IMR-90 (cell line): ENCODE measurements at regions not wholly inside any gene's neighbourhood (a gene's known extent, or its start where the extent isn't known, plus 50 kb on each side); places are given as distances from the start of the nearest gene placed in this dataset.

ENCODE experiments used
- BHLHE40 ChIP-seq: fragments of 150-350 bp; IDR thresholded peaks from 2 replicates; pipeline ENCODE4 v1.6.1; 2016; ENCODE audit warnings: mild to moderate bottlenecking, low read depth, low read length
- CEBPB ChIP-seq: IDR thresholded peaks from 2 replicates; pipeline ENCODE4 v1.6.1; 2012; ENCODE audit warnings: low read depth, low read length, improper control_type of control experiment
- FOS ChIP-seq: fragments of 150-350 bp; IDR thresholded peaks from 2 replicates; pipeline ENCODE4 v1.6.1; 2016; ENCODE audit warnings: low read depth, low read length
- MAFK ChIP-seq: IDR thresholded peaks from 2 replicates; pipeline ENCODE4 v1.6.1; 2012; ENCODE audit warnings: low read depth, low read length, improper control_type of control experiment
- MAZ ChIP-seq: IDR thresholded peaks from 2 replicates; pipeline ENCODE4 v1.6.1; 2012; ENCODE audit warnings: low read depth, mild to moderate bottlenecking, low read length, improper control_type of control experiment, moderate library complexity, borderline replicate concordance
- MXI1 ChIP-seq: IDR thresholded peaks from 2 replicates; pipeline ENCODE4 v1.6.1; 2012; ENCODE audit warnings: low read depth, mild to moderate bottlenecking, low read length, moderate library complexity, borderline replicate concordance
- NFE2L2 ChIP-seq: fragments of 150-350 bp; IDR thresholded peaks from 2 replicates; pipeline ENCODE4 v1.6.1; 2016; ENCODE audit warnings: low read depth, mild to moderate bottlenecking, low read length
- POLR2A ChIP-seq: IDR thresholded peaks from 2 replicates; pipeline ENCODE4 v1.6.1; 2012; ENCODE audit warnings: mild to moderate bottlenecking, low read depth, low read length
- RAD21 ChIP-seq: IDR thresholded peaks from 2 replicates; pipeline ENCODE4 v1.6.1; 2012; ENCODE audit warnings: low read length, improper control_type of control experiment
- RCOR1 ChIP-seq: IDR thresholded peaks from 2 replicates; pipeline ENCODE4 v1.6.1; 2012; ENCODE audit warnings: mild to moderate bottlenecking, low read length, improper control_type of control experiment; ENCODE audit not compliant: insufficient replicate concordance
- RFX5 ChIP-seq: IDR thresholded peaks from 2 replicates; pipeline ENCODE4 v1.8.0; 2012; ENCODE audit warnings: low read depth, mild to moderate bottlenecking, low read length, moderate library complexity
- TF ChIP-seq, protein P1 (sequence below): conservative IDR thresholded peaks from 2 replicates; pipeline ENCODE4 v1.5.1; 2012; ENCODE audit warnings: mild to moderate bottlenecking, low read depth, low read length, improper control_type of control experiment
- TF ChIP-seq, protein P2 (sequence below): fragments of 150-350 bp; IDR thresholded peaks from 2 replicates; pipeline ENCODE4 v1.6.1; 2017; ENCODE audit warnings: mild to moderate bottlenecking, antibody characterized with exemption, low read length, low read depth

DNA sequence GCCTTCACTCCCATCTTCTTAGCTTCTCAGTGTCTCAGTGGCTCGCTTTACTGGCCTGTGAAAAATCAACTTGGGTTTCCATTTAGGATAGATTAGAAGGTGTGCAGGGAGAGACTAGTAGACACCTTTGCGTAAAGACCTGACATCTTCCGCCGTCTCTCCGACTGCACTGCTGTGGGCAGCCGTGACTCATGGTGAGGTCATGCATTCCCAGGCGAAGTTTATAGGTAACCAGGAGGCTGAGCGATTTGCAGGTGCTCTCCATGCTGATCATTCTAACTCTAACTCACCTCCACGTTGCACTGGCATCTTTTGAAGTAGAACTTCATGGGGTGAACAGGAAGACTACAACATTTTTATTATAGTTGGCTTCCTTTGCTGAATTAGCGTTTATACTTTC lies 68.0 kb upstream of the ZNF438 start:
- TF ChIP-seq RFX5 (no peak), MAFK (no peak), RAD21 (no peak), CEBPB (no peak), POLR2A (no peak), RCOR1 (no peak), MXI1 (no peak), BHLHE40 (no peak), MAZ (no peak), FOS (peak; percentile 31; the same call in 1 of the 2 replicates), NFE2L2 (no peak)
- TF ChIP-seq, protein P1, sequence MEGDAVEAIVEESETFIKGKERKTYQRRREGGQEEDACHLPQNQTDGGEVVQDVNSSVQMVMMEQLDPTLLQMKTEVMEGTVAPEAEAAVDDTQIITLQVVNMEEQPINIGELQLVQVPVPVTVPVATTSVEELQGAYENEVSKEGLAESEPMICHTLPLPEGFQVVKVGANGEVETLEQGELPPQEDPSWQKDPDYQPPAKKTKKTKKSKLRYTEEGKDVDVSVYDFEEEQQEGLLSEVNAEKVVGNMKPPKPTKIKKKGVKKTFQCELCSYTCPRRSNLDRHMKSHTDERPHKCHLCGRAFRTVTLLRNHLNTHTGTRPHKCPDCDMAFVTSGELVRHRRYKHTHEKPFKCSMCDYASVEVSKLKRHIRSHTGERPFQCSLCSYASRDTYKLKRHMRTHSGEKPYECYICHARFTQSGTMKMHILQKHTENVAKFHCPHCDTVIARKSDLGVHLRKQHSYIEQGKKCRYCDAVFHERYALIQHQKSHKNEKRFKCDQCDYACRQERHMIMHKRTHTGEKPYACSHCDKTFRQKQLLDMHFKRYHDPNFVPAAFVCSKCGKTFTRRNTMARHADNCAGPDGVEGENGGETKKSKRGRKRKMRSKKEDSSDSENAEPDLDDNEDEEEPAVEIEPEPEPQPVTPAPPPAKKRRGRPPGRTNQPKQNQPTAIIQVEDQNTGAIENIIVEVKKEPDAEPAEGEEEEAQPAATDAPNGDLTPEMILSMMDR: no peak
- TF ChIP-seq, protein P2, sequence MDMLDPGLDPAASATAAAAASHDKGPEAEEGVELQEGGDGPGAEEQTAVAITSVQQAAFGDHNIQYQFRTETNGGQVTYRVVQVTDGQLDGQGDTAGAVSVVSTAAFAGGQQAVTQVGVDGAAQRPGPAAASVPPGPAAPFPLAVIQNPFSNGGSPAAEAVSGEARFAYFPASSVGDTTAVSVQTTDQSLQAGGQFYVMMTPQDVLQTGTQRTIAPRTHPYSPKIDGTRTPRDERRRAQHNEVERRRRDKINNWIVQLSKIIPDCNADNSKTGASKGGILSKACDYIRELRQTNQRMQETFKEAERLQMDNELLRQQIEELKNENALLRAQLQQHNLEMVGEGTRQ: no peak
